ENCODE measurements at regions not wholly inside any gene's neighbourhood (a gene's known extent, or its start where the extent isn't known, plus 50 kb on each side); places are given as distances from the start of the nearest gene placed in this dataset.

DNA sequence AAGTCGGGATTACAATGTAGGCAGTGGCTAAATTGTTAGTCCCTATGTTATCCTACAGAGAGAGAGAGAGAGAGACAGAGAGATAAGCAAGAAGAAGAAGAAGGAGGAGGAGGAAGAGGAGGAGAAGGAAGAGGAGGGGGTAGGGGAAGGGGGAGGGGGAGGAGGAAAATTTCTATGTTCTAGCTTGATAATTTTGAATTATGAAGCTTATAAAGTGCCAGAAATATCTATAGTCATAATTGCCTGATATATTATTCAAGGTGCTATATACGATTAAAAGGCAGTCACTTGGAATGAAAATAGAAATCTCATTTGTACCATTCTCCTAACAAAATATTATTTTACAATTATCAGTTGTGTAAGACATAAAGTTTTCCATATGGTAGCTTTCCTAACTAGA is 122.4 kb upstream of the PRR32 start (continued):
- TF ChIP-seq BCL3 (IDR thresholded peaks at IDR 0.05) = no peak
- no peak for TF ChIP-seq HOXB5 (CRISPR knock-in tag; IDR thresholded peaks at IDR 0.05)
- TF ChIP-seq E2F6 (IDR thresholded peaks at IDR 0.05; ENCODE audit: borderline replicate concordance, low read depth) = no peak
- no peak for TF ChIP-seq NFE2L2 (conservative IDR thresholded peaks at IDR 0.05; ENCODE audit: low read length)
- no peak for TF ChIP-seq POLR2A (IDR thresholded peaks at IDR 0.05; ENCODE audit: low read length)
- TF ChIP-seq FOXS1 (CRISPR knock-in tag; IDR thresholded peaks at IDR 0.05) = no peak
- TF ChIP-seq HOXA7 (CRISPR knock-in tag; IDR thresholded peaks at IDR 0.05) = no peak
- TF ChIP-seq GATA3 (IDR thresholded peaks at IDR 0.05; ENCODE audit: borderline replicate concordance) = no peak
- TF ChIP-seq RFX5 (IDR thresholded peaks at IDR 0.05) = no peak

DNA sequence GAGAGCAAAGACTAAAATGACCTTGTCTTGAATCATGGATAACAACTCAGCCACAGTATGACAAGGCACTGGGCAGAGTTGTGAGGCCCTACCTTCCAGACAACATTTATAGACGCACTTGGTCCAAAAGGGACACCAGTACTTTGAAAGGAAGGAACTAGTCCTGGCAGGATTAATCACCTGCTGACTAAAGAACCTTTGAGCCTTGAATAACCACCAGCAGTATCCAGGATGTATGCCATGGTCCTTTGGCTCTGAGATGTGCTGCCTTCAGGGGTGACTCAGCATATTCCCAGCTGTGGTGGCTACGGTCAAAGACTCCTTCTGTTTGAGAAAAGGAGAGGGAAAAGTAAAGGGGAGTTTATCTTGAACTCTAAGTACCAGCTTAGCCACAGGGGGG is 118.1 kb upstream of the PRR32 start:
- Histone ChIP-seq H3K9me3 (no peaks in the 10 kb centered on the region), H3K4me3 (no peak overlapping the region), H3K27ac (no peak overlapping the region), H3K4me1 (no peaks in the 10 kb centered on the region), H3K4me2 (no peak overlapping the region)
- ATAC-seq (no peak), DNase-seq (ENCODE audit: low read depth in 1 of 2, low spot score in 1 of 2) (no peak), FAIRE-seq (no peak)
- WGBS (ENCODE audit: missing lambda C conversion rate) = 15% methylated on average over 2 of the region's 2 CpGs
- CTCF ChIA-PET = no interaction called here
- TF ChIP-seq, protein P1, sequence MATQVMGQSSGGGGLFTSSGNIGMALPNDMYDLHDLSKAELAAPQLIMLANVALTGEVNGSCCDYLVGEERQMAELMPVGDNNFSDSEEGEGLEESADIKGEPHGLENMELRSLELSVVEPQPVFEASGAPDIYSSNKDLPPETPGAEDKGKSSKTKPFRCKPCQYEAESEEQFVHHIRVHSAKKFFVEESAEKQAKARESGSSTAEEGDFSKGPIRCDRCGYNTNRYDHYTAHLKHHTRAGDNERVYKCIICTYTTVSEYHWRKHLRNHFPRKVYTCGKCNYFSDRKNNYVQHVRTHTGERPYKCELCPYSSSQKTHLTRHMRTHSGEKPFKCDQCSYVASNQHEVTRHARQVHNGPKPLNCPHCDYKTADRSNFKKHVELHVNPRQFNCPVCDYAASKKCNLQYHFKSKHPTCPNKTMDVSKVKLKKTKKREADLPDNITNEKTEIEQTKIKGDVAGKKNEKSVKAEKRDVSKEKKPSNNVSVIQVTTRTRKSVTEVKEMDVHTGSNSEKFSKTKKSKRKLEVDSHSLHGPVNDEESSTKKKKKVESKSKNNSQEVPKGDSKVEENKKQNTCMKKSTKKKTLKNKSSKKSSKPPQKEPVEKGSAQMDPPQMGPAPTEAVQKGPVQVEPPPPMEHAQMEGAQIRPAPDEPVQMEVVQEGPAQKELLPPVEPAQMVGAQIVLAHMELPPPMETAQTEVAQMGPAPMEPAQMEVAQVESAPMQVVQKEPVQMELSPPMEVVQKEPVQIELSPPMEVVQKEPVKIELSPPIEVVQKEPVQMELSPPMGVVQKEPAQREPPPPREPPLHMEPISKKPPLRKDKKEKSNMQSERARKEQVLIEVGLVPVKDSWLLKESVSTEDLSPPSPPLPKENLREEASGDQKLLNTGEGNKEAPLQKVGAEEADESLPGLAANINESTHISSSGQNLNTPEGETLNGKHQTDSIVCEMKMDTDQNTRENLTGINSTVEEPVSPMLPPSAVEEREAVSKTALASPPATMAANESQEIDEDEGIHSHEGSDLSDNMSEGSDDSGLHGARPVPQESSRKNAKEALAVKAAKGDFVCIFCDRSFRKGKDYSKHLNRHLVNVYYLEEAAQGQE (IDR thresholded peaks at IDR 0.05) = no peak
- TF ChIP-seq FOXS1 (CRISPR knock-in tag; IDR thresholded peaks at IDR 0.05) = no peak
- TF ChIP-seq HMGXB4 (CRISPR knock-in tag; IDR thresholded peaks at IDR 0.05; ENCODE audit: borderline replicate concordance) = no peak
- TF ChIP-seq, protein P2, sequence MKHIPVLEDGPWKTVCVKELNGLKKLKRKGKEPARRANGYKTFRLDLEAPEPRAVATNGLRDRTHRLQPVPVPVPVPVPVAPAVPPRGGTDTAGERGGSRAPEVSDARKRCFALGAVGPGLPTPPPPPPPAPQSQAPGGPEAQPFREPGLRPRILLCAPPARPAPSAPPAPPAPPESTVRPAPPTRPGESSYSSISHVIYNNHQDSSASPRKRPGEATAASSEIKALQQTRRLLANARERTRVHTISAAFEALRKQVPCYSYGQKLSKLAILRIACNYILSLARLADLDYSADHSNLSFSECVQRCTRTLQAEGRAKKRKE (CRISPR knock-in tag; IDR thresholded peaks at IDR 0.05; ENCODE audit: low read depth) = no peak
- TF ChIP-seq NFE2L2 (conservative IDR thresholded peaks at IDR 0.05; ENCODE audit: low read length) = peak; percentile 52
- POLR2A ChIA-PET = no interaction called here

DNA sequence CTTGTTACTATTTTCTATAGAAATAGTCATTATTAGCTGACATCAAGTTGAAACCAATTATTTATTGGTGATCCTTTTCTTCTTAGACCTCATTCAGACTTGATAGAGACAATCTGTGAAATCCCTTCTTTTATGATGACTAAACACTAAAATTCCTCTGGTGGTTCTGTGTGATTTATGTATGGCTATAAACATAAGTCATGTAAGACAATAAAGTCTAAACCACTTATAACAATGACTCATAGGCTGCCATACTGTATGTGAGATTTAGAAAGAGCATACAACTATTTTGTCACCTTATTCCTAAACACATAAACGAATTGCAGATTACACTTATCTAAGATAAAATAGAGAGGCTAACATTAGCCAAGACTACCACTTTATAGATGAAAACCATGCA is 101.1 kb upstream of the PRR32 start:
- no peak overlapping the region for H3K27ac ChIP-seq
- TF ChIP-seq MAFK (IDR thresholded peaks at IDR 0.05; ENCODE audit: partially characterized antibody) (no peak), NFE2L2 (conservative IDR thresholded peaks at IDR 0.05; ENCODE audit: low read length) (no peak), ZFP36 (IDR thresholded peaks at IDR 0.05; ENCODE audit: borderline replicate concordance, partially characterized antibody) (no peak), CEBPB (IDR thresholded peaks at IDR 0.05) (no peak), POLR2AphosphoS2 (conservative IDR thresholded peaks at IDR 0.05; ENCODE audit: low read length) (no peak)
- TF ChIP-seq, protein P1 (IDR thresholded peaks at IDR 0.05) = no peak
- TF ChIP-seq, protein P3, sequence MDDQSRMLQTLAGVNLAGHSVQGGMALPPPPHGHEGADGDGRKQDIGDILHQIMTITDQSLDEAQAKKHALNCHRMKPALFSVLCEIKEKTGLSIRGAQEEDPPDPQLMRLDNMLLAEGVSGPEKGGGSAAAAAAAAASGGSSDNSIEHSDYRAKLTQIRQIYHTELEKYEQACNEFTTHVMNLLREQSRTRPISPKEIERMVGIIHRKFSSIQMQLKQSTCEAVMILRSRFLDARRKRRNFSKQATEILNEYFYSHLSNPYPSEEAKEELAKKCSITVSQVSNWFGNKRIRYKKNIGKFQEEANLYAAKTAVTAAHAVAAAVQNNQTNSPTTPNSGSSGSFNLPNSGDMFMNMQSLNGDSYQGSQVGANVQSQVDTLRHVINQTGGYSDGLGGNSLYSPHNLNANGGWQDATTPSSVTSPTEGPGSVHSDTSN (IDR thresholded peaks at IDR 0.05) = no peak
- no peak overlapping the region for H3K4me3 ChIP-seq
- ChIA-PET CTCF (no interaction called here), POLR2A (no interaction called here)
- FAIRE-seq (peak; percentile 49), ATAC-seq (no peak), DNase-seq (ENCODE audit: low read depth in 1 of 2, low spot score in 1 of 2) (no peak)
- no peaks in the 10 kb centered on the region for H3K4me1 ChIP-seq
- 0% methylated on average over 1 of the region's 1 CpG for WGBS (ENCODE audit: missing lambda C conversion rate)
- no peaks in the 10 kb centered on the region for H3K9me3 ChIP-seq
- no peak overlapping the region for H3K4me2 ChIP-seq

All from A549 (cell line).